ENCODE measurements at regions not wholly inside any gene's neighbourhood (a gene's known extent, or its start where the extent isn't known, plus 50 kb on each side); places are given as distances from the start of the nearest gene placed in this dataset.

GRCh38 chr4:181424362-181425016 lies 818.7 kb upstream of the TENM3 start:
- no peak for DNase-seq (ENCODE audit: low read depth)
- no peak for TF ChIP-seq CTCF (IDR thresholded peaks at IDR 0.05; ENCODE audit: low read depth, low read length, missing control alignments)
- in situ Hi-C loops (cut with HindIII; ENCODE audit: low sequenced_read_pairs) = no loop called here
- H3K4me3 ChIP-seq (ENCODE audit: low read depth, low read length) = no peak overlapping the region

GRCh38 chr4:181427076-181427475 lies 816.1 kb upstream of the TENM3 start:
- TF ChIP-seq CTCF (IDR thresholded peaks at IDR 0.05; ENCODE audit: low read depth, low read length, missing control alignments) = no peak
- in situ Hi-C loops (cut with HindIII; ENCODE audit: low sequenced_read_pairs) = no loop called here
- no peak overlapping the region for H3K4me3 ChIP-seq (ENCODE audit: low read depth, low read length)
- DNase-seq (ENCODE audit: low read depth) = no peak

GRCh38 chr4:181431006-181431405 lies 812.2 kb upstream of the TENM3 start:
- no peak for DNase-seq (ENCODE audit: low read depth)
- in situ Hi-C loops (cut with HindIII; ENCODE audit: low sequenced_read_pairs) = no loop called here
- TF ChIP-seq CTCF (IDR thresholded peaks at IDR 0.05; ENCODE audit: low read depth, low read length, missing control alignments) = no peak
- H3K4me3 ChIP-seq (ENCODE audit: low read depth, low read length) = no peak overlapping the region

GRCh38 chr4:181431661-181432060 lies 811.5 kb upstream of the TENM3 start:
- no peak overlapping the region for H3K4me3 ChIP-seq (ENCODE audit: low read depth, low read length)
- no peak for TF ChIP-seq CTCF (IDR thresholded peaks at IDR 0.05; ENCODE audit: low read depth, low read length, missing control alignments)
- in situ Hi-C loops (cut with HindIII; ENCODE audit: low sequenced_read_pairs) = no loop called here
- DNase-seq (ENCODE audit: low read depth) = no peak

- no peak overlapping the region for H3K4me3 ChIP-seq (ENCODE audit: low read depth, low read length)
- in situ Hi-C loops (cut with HindIII; ENCODE audit: low sequenced_read_pairs) = no loop called here
- no peak for DNase-seq (ENCODE audit: low read depth)
- no peak for TF ChIP-seq CTCF (IDR thresholded peaks at IDR 0.05; ENCODE audit: low read depth, low read length, missing control alignments)
These were observed 810.9 kb upstream of the TENM3 start for GRCh38 chr4:181432335-181432734.

GRCh38 chr4:181437895-181438294 lies 805.3 kb upstream of the TENM3 start:
- in situ Hi-C loops (cut with HindIII; ENCODE audit: low sequenced_read_pairs) = no loop called here
- no peak overlapping the region for H3K4me3 ChIP-seq (ENCODE audit: low read depth, low read length)
- TF ChIP-seq CTCF (IDR thresholded peaks at IDR 0.05; ENCODE audit: low read depth, low read length, missing control alignments) = no peak
- no peak for DNase-seq (ENCODE audit: low read depth)

All from astrocyte of the cerebellum (primary cell).